Esophagus muscularis mucosa (tissue), 4 donors: ENCODE measurements at regions not wholly inside any gene's neighbourhood (a gene's known extent, or its start where the extent isn't known, plus 50 kb on each side); places are given as distances from the start of the nearest gene placed in this dataset.

Source experiments
- DNase-seq: peaks from one replicate; pipeline ENCODE4 v3.0.0-alpha.2; 2017; ENCODE audit errors: extremely low spot score
- H3K27ac ChIP-seq, 4 donors: fragments of 200-600 bp; sonication (generic); replicated peaks in 1 of 4; 1 replicate in 3 of 4; 2 replicates in 1 of 4; pipeline ENCODE4 v1.5.1; 2016 to 2019; ENCODE audit warnings: mild to moderate bottlenecking in 1 of 4
- H3K27me3 ChIP-seq, 4 donors: fragments of 200-600 bp; sonication (generic); one replicate each; pipeline versions ENCODE4 v1.5.1 to v1.6.0; 2016 to 2019
- H3K36me3 ChIP-seq, 4 donors: fragments of 200-600 bp; sonication (generic); one replicate each; pipeline ENCODE4 v1.5.1; 2016 to 2019
- H3K4me1 ChIP-seq, 4 donors: fragments of 200-600 bp; sonication (generic); one replicate each; pipeline ENCODE4 v1.5.1; 2016 to 2019
- H3K4me3 ChIP-seq, 4 donors: fragments of 200-600 bp; sonication (generic); 1 replicate in 2 of 4; 2 replicates in 2 of 4; pipeline ENCODE4 v1.5.1; 2016 to 2019; ENCODE audit warnings: mild to moderate bottlenecking in 4 of 4, moderate library complexity in 1 of 4
- H3K9me3 ChIP-seq, 4 donors: fragments of 200-600 bp; sonication (generic); 1 replicate in 3 of 4; 2 replicates in 1 of 4; pipeline ENCODE4 v1.5.1; 2016 to 2019
- EP300 ChIP-seq: sonication (generic); formaldehyde crosslinking; IDR thresholded peaks from one replicate; pipeline ENCODE4 v1.6.1; 2017; ENCODE audit warnings: antibody characterized with exemption
- POLR2A ChIP-seq: fragments of 450-650 bp; IDR thresholded peaks from one replicate; pipeline ENCODE4 v1.6.1; 2017; ENCODE audit warnings: antibody characterized with exemption, moderate library complexity, mild to moderate bottlenecking, low read depth
- POLR2AphosphoS5 ChIP-seq, 2 donors: sonication (generic); formaldehyde crosslinking; IDR thresholded peaks; one replicate each; pipeline ENCODE4 v1.6.1; 2017; ENCODE audit warnings: antibody characterized with exemption in 2 of 2
- WGBS: methylation state at CpG from one replicate; pipeline ENCODE4 v1.1.5; 2018; 5-methylcytosine and 5-hydroxymethylcytosine counted together
- intact Hi-C: fragments of 100-400 bp; cut with DNase I; formaldehyde crosslinking; loops from one replicate; pipeline ENCODE4 v1.15.1; 2023
- TF ChIP-seq, protein P1 (sequence below), 3 experiments: fragments of 200-600 bp in 2 of 3; fragments of 450-650 bp in 1 of 3; sonication (generic) in 2 of 3; IDR thresholded peaks; one replicate each; pipeline ENCODE4 v1.5.1; 2017 to 2019; ENCODE audit warnings: antibody characterized with exemption in 3 of 3, mild to moderate bottlenecking in 2 of 3, moderate library complexity in 1 of 3

DNA sequence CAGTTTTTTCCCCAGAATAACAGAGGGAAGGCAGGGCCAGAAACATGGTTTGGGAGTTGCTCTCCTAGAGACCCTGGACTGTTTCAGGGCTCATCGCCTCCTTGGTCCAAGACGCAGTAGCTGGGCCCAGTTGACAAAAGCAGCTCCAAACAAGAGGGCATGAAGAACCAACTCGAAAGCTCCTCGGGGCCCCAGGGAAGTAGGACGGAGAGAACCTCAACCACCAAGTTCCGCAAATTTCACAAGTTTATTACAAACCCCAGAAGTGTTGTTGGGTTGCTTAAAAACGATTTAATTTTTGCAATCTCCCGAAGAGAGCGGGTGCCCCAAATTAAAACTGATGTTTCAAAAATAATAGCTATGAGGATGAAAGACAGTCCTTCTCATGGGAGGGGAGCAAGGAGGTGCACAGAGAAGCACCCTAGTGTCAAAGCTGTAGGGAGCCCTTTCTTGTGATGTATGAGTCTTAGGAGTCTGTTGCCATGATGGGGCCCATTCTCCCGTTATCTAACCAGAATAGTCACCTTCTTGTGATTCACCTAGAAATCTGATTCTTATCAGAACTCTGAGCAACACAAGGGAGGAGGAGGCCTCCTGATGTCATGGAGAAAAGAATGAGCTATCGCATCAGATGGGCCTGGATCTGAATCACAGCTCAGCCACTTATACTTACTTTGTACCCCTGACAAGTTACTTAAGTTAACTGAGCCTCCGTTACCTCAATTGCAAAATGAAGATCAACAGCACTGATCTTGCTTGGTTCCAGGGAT, 165.7 kb upstream of the IRF2BP2 start:
- intact Hi-C loops, result no loop called here
- peaks cover 11 to 17% (median 14%) of the 10 kb centered on the region in 4 donors for H3K4me1 ChIP-seq
- TF ChIP-seq POLR2A (no peak), POLR2AphosphoS5 (IDR thresholded peaks at IDR 0.05) (no peak), EP300 (no peak)
- TF ChIP-seq, protein P1, sequence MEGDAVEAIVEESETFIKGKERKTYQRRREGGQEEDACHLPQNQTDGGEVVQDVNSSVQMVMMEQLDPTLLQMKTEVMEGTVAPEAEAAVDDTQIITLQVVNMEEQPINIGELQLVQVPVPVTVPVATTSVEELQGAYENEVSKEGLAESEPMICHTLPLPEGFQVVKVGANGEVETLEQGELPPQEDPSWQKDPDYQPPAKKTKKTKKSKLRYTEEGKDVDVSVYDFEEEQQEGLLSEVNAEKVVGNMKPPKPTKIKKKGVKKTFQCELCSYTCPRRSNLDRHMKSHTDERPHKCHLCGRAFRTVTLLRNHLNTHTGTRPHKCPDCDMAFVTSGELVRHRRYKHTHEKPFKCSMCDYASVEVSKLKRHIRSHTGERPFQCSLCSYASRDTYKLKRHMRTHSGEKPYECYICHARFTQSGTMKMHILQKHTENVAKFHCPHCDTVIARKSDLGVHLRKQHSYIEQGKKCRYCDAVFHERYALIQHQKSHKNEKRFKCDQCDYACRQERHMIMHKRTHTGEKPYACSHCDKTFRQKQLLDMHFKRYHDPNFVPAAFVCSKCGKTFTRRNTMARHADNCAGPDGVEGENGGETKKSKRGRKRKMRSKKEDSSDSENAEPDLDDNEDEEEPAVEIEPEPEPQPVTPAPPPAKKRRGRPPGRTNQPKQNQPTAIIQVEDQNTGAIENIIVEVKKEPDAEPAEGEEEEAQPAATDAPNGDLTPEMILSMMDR (IDR thresholded peaks at IDR 0.05), result no peak
- H3K9me3 ChIP-seq, result peaks cover 0 to 5% (median 0%) of the 10 kb centered on the region in 4 donors
- no peaks in the 10 kb centered on the region for H3K36me3 ChIP-seq
- no peak overlapping the region for H3K4me3 ChIP-seq
- peaks cover 0 to 42% (median 0%) of the 10 kb centered on the region in 4 donors for H3K27me3 ChIP-seq
- no peak overlapping the region for H3K27ac ChIP-seq
- DNase-seq, result no peak
- WGBS, result 86% methylated on average over 9 of the region's 12 CpGs

GRCh38 chr1:234774971-234775370, 165.0 kb upstream of the IRF2BP2 start:
- Histone ChIP-seq H3K27ac (no peak overlapping the region), H3K4me3 (no peak overlapping the region), H3K27me3 (peaks cover 0 to 35% (median 0%) of the 10 kb centered on the region in 4 donors), H3K4me1 (peaks cover 11 to 17% (median 14%) of the 10 kb centered on the region in 4 donors), H3K36me3 (no peaks in the 10 kb centered on the region), H3K9me3 (peaks cover 0 to 5% (median 0%) of the 10 kb centered on the region in 4 donors)
- WGBS, result 60% methylated on average over 1 of the region's 2 CpGs
- intact Hi-C loops, result no loop called here
- DNase-seq, result no peak
- no peak for TF ChIP-seq POLR2A
- TF ChIP-seq EP300, result no peak
- TF ChIP-seq POLR2AphosphoS5 (IDR thresholded peaks at IDR 0.05), result no peak
- TF ChIP-seq, protein P1 (IDR thresholded peaks at IDR 0.05), result no peak

DNA sequence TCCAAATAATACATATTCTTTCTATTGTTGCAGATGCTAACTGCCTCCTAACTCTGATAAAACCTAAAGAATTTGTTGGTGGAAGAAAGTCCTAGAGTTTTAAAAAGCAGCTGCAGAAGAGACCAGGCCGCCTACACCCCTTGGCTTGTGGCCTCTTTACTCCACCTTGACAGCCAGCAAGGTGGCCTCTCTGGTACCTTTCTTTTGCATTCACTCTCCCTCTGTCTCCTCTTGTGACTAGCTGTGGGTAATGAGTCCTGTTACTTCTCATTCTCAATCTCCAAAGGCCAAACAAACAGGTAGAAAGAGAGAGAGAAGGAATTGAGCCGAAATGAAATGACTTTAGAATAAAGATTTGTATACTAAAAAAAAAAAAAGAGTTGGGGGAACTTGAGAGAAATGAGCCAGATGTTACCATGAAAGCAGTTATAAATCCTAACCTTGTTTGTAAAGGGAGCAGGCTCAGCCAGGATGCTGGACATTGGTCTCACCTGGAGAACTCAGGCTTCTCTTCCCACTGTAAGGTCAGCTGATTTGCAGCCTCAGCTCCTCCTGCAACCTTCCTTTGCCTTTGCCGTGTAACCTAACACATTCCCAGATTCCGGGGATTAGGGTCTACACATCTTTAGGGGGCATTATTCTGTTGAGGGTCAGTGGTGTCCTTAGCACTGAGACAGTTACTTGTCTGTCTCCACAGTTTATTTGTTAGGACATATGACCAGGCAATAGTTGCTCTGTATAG, 164.1 kb upstream of the IRF2BP2 start:
- Histone ChIP-seq H3K9me3 (peaks cover 0 to 5% (median 0%) of the 10 kb centered on the region in 4 donors), H3K4me1 (peaks cover 11 to 17% (median 14%) of the 10 kb centered on the region in 4 donors), H3K27me3 (peaks cover 0 to 29% (median 0%) of the 10 kb centered on the region in 4 donors), H3K4me3 (no peak overlapping the region), H3K27ac (no peak overlapping the region), H3K36me3 (no peaks in the 10 kb centered on the region)
- DNase-seq, result no peak
- intact Hi-C loops, result no loop called here
- WGBS, result 98% methylated on average over 4 of the region's 4 CpGs
- TF ChIP-seq, protein P1 (IDR thresholded peaks at IDR 0.05), result no peak
- TF ChIP-seq POLR2A, result no peak
- no peak for TF ChIP-seq POLR2AphosphoS5 (IDR thresholded peaks at IDR 0.05)
- TF ChIP-seq EP300, result no peak

DNA sequence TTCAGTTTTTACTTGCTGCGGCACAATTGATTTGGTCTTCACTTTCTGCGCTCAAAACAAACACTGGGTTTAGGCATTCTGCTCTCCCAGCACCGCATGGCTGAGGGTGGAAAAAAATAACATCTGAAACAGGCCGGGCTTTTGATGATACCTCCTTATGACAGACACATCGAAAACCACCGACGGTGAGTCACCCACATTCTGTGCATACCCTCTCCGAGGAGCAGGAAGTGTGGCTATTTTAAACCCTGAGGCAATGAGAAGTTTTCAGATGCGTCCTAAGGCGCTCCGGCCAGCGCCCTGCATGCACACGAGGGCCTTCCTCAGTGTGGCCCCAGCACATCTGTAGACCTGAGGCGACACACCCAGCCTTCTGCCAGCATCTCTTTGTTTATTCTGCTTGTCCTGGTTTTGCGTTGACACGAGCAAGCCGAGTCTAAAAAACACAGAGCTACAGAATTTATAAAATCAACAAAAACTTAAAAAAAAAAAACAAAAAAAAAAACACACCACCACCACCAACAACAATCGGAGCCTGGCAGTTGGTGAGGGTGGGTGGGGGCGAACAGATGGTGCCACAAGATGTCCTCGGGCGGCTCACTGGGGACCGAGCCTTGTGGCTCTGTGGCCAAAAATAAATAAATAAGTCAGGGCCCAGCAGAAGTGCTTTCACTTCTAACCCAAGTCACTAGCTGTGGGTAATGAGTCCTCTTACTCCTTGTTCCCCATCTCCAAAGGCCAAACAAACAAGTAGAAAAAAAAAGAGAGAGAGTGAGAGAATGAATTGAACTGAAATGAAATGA, 162.6 kb upstream of the IRF2BP2 start:
- Histone ChIP-seq H3K36me3 (no peaks in the 10 kb centered on the region), H3K27me3 (peaks cover 0 to 13% (median 0%) of the 10 kb centered on the region in 4 donors), H3K27ac (peak overlapping the region; percentile 58 to 76 (median 72)), H3K4me3 (no peak overlapping the region), H3K9me3 (peaks cover 0 to 5% (median 0%) of the 10 kb centered on the region in 4 donors), H3K4me1 (peaks cover 11 to 17% (median 14%) of the 10 kb centered on the region in 4 donors)
- TF ChIP-seq POLR2AphosphoS5 (IDR thresholded peaks at IDR 0.05) (peak; percentile 79 to 90), POLR2A (no peak), EP300 (no peak)
- TF ChIP-seq, protein P1 (IDR thresholded peaks at IDR 0.05), result no peak
- no peak for DNase-seq
- intact Hi-C loops, result no loop called here
- WGBS, result 36% methylated on average over 22 of the region's 22 CpGs
